GM12891 (cell line): ENCODE measurements at regions not wholly inside any gene's neighbourhood (a gene's known extent, or its start where the extent isn't known, plus 50 kb on each side); places are given as distances from the start of the nearest gene placed in this dataset.

ENCODE experiments used
- PAX5 ChIP-seq: IDR thresholded peaks from 2 replicates; pipeline ENCODE4 v1.6.1; 2011; ENCODE audit warnings: low read length, moderate library complexity, mild to moderate bottlenecking; ENCODE audit not compliant: insufficient read depth, severe bottlenecking
- POLR2A ChIP-seq: IDR thresholded peaks from 2 replicates; pipeline ENCODE4 v1.6.1; 2011; ENCODE audit warnings: low read depth, low read length, control low read depth
- POLR2AphosphoS5 ChIP-seq: IDR thresholded peaks from 2 replicates; pipeline ENCODE4 v1.6.1; 2011; ENCODE audit warnings: low read depth, low read length, control low read depth
- POU2F2 ChIP-seq: IDR thresholded peaks from 2 replicates; pipeline ENCODE4 v1.6.1; 2011; ENCODE audit warnings: low read depth, mild to moderate bottlenecking, control low read depth, low read length, moderate library complexity
- SPI1 ChIP-seq: IDR thresholded peaks from 2 replicates; pipeline ENCODE4 v1.6.1; 2011; ENCODE audit warnings: low read depth, low read length, control low read depth
- TAF1 ChIP-seq: IDR thresholded peaks from 2 replicates; pipeline ENCODE4 v1.6.1; 2011; ENCODE audit warnings: low read depth, low read length, control low read depth

- TF ChIP-seq POLR2A (no peak), POLR2AphosphoS5 (no peak), TAF1 (no peak), PAX5 (no peak), SPI1 (no peak), POU2F2 (no peak)
Observed at GRCh38 chr5:4514067-4514648, 626.0 kb upstream of the ADAMTS16 start.
